OCI-LY7 (cell line): ENCODE measurements at regions not wholly inside any gene's neighbourhood (a gene's known extent, or its start where the extent isn't known, plus 50 kb on each side); places are given as distances from the start of the nearest gene placed in this dataset.

Experiments used
- CTCF ChIP-seq: fragments of 200-600 bp; sonication (generic); conservative IDR thresholded peaks from 2 replicates; pipeline ENCODE4 v1.5.1; 2014; ENCODE audit warnings: mild to moderate bottlenecking, antibody characterized with exemption, low read length, moderate library complexity, mixed read lengths
- EZH2phosphoT487 ChIP-seq: fragments of 200-600 bp; sonication (generic); IDR thresholded peaks from 2 replicates; pipeline ENCODE4 v1.6.1; 2018; ENCODE audit warnings: low read depth, borderline replicate concordance, mild to moderate bottlenecking, mixed run types, antibody characterized with exemption, low read length, moderate library complexity, mixed read lengths

DNA sequence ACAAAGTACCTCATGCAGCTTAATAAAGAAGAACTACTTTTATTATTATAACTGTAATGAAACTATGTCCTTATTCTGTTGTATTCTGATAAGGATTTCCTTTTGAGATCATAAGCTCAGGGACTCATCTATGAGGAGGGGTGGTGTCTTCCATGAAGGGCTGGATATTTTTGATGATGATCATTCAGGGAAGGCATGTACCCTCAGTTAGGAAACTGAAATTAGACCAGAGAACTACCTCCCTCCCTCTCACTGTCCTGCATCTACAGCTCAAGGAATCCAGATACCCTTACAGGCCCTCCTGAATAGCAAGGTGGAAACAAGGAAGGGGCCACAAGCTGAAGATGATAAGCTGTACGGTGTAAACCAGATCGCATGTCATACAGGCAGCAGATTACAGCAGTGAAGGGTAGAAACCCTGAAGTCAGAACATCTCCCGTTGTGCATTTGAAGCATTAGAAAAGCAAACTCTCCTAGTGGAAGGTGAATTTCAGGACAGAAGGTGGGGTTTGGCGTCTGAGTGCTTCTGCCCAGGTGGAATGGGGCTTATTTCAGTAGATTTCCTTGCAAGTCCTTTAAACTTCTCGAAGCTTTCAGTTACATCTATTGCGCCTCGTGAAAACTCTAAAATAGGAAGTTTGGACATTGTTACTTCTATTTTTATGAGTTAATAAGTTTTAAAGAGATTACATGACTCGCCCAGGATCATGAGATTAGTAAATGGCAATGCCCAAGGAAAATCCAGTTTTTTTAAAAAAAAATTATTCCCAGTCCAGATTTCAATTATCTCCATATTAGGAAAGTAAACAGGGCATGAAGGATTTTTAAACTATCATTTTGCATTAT, 101.1 kb upstream of the HNRNPU start:
- TF ChIP-seq CTCF, result no peak
- TF ChIP-seq EZH2phosphoT487, result no peak
